ENCODE measurements at regions not wholly inside any gene's neighbourhood (a gene's known extent, or its start where the extent isn't known, plus 50 kb on each side); places are given as distances from the start of the nearest gene placed in this dataset.
"Not testable (repeated sequence)": the region's sequence is repeated elsewhere in the genome, so short reads cannot be mapped to it uniquely, and the experiment has no call there.

DNA sequence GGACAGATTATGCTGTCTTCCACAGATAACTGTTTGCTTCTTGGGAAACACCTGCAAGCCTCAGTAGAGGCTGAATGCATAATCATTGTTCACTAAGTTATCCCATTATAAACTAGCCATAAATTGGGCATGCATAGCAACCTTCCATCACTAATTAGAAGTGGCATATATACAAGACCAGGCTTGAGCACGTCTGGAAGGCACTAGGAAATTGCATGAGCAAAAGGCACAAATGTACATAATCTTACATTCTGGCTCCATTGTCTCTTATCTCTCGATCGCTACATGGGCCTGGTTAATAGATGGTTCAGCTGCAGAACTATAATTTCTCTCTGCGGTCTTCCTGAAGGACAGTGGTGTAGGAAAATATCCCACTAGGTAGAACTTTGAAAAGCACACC, 679.2 kb downstream of the RPL10L start:
- no peak for DNase-seq

DNA sequence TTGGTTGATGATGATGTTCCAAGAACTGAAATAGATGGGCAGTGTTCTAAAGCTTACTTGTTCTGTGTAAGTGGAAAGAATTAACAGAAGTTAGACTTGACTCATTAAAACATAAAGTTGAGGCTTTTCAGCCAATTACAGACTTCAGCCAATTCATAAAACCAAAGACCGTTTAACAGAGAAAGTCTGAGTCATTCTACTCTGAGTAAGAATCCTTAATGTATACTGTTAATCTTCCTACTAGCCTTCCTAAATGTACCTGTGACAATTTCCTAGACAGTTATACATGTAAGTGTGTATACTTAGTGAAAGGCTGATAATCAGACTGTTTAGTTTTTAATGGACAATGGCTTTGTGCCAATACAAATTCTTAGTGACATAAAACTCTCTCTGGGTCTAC, 681.0 kb downstream of the RPL10L start:
- DNase-seq, result no peak

DNA sequence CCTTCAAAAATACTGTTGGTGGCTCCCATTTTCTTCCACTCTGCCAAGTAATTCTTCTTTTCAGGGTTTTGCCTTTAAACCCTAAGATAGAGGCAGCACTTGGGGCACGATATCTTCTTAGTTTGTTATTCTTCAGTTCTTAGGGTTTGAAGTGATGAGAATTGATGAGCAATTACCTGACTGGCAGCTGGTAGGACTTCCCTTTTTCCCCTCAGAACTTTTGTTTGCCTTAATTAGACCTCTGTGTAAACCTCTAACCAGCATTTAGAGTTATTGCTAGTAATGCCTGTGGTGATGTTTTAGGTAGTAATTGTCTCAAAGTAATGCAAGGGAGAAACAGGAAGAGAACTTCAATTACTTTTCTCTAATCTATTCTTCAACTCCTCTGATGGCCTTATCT, 683.5 kb downstream of the RPL10L start:
- DNase-seq, result no peak

DNA sequence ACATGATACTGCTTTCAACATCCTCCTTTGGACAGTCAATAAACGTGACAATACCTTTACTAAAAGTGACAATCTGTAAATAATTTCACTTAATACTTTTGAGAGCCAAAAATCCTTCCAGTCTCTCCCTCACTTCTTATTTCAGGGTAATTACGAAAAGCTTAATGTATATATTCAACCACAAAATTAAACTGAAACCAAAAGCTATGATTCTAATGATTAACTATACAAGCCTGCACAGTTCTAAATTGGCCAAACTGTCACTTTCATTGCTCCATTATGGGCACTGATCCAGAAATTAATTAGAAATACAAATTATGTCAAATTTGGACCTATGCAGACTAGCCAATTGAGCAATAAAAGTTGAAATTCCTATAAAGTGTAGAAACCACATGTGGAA, 696.5 kb upstream of the MIS18BP1 start:
- DNase-seq, result no peak

DNA sequence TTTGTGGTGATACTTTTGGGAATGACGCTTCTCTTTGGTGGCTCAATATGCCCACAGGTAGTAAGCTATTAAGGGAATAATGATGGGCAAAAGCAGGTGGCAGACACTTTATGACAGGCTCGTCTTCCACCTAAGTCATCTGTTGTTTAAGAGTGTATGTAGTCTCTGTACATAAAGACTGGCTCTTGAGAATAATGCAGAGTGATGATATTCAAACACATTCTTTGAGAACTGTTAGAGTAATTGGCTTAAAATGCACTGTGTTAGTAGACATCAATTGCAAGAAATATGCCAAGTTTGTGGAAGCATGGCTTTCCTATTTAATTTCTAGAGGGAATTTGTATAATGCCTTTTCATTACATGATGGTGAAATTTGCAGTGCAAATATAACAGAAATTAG, 694.8 kb upstream of the MIS18BP1 start:
- no peak for DNase-seq

DNA sequence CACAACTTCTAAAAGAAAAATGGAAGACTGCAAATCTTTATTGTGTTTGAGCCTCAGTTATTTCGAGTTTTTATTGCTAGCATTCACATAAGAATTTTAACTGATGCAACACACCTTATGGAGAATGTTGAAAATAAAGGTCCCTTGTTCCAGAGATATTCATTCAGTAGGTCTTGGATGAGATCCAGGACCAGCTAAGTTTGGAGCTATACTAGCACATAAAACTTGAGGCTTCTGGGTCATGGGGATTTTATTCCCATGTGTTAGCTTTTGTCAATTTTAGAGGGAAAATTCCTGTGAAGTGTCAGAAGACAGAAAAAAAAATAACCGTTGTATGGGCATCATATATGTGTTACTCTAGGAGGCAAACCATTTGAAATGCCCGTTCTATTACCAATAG, 693.2 kb upstream of the MIS18BP1 start:
- DNase-seq, result no peak

DNA sequence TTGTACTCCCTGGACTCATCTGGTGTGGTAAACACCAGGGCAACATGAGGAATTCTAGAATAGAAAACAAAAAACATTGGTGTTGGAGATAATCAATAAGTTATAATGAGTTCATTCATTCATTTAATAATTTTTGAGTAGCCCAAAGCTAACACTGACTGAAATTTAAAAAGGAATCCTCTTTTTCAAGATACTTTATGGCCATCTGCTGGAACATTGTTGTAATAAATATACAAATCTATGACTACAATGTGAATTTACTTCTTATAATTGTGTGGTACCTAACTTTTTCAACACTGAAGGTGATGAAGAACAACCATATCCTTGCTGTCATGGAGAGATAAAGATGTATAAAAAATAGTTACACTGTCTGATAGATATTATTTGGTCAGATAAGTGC, 687.3 kb upstream of the MIS18BP1 start:
- DNase-seq, result no peak

DNA sequence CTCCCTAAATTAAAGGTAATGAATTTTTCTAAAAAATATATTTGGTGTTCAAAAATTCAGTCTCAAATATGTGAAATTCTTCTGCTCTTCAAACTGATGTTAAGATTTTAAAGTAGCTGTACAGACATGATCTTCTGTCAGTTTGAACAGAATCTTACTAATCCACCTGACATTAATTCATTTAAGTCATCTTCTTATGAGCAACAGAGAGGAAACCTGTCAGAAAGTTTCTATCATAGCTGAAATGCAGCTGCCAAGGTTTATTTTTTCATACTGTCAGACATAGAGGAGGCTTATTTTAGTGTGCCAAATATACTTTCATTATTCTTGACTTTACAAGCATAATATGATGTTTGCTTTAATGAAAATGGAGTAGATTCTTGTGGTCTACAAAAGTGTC, 686.6 kb upstream of the MIS18BP1 start:
- no peak for DNase-seq

DNA sequence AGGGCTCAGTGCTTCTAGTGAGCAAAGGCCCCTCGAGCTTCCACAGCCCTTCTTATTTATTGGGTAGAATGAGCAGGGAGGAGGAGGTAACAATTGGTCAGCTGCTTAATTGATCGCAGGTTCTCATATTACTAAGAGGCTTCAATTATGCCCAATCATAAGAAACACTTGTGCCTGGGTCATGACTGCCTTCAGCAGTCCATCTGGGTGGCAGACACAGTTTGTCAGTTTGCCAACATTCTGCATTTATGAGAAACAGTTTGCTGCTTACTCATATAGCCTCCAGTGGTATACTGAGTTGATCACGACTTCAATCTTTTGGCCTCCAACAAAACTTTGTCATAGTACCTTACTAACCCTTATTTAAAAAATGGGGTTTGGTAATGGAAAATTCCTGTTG, 667.0 kb upstream of the MIS18BP1 start:
- not testable (repeated sequence) for DNase-seq

DNA sequence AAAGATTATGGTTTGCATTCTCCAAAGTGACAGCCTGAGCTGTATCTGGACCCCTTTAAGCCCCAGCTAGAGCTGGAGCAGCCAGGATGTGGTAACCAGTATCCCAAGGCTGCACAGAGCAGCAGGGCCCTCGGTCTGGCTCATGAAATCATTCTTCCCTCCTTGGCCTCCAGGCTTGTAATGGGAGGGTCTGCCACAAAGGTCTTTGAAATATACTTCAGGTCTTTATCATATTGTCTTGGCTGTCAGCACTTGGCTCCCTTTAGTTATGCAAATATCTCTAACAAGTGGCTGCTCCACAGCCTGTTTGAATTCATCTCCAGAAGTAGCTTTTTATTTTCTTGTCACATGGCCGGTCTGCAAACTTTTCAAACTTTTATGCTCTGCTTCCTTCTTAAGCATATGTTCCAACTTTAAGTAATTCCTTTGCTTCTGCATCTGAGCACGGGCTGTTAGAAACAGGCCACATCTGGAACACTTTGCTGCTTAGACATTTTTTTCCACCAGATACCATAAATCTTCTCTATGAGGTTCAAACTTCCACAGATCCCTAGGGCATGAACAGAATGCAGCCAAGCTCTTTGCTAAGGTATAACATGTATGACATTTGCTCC, 663.4 kb upstream of the MIS18BP1 start:
- DNase-seq, result no peak

DNA sequence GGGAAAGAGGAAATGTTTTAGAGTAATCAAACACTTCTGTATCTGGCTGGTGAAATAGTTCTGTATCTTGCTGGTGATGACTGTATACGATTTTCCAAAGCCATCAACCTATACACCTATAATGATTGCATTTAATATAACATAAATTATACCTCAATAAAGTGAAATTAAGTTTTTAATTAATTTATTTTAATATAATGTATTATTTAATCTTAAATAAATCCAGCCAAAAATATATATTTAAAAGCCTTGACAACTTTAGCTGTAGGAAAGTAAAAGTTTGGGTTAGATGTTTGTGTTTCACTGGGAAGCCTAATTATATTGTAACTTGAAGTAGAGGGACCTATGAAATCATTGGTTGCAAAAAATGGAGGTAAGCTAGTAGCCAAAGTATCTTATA, 654.8 kb upstream of the MIS18BP1 start:
- DNase-seq, result no peak

DNA sequence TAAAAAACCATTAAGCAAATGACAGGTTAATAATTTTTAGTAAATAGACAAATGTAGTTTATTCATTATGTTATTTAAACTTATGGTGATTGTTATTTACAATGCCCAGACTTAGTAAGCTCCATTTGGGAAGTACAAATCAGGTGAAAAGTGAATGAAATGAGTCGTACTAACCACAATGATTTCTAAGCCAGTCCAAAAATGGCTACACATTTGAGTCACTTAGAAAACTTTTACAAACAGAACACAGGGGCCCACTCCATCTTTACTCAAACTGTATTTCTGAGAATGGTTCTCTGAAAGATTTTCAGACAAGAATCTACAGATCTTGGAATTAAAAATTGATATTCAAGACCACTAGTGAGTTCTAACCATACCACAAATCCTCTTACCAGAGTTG, 653.3 kb upstream of the MIS18BP1 start:
- no peak for DNase-seq

DNA sequence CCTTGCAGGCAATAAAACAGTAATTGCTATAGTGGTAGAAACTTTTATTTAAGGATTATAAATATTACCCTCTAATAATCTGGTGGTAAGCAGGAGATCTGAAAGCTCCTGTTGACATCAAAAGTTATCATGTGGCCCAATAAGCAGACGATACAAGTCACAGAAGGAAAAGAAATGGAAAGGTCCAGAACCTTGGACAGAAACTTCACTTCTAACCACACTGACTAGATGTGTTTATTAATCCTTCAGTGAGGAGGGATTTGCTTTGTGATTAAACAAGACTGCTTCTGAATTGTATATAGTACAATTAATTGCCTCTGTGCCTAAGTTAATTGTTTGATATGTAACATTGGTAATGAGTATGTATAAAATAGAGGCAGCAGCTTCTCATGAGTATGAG, 652.7 kb upstream of the MIS18BP1 start:
- DNase-seq, result no peak

DNA sequence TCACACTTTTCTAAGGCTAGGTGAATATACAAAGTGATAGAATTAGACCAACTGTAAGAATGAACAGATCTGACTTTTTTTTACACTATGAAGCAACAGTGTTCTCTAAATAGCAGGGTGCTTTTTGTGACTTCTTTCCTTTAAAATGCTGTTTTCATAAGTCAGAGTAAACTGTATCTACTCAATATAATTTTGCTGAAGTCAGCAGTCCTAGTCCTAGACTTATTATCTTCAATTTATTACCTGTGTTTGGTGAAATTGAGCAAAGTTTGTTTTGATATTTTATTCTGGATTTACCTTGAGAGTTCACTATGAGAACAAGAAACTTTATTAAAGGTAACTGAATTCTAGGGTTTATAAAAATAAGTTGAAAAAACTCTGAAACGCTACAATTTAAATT, 651.3 kb upstream of the MIS18BP1 start:
- DNase-seq, result no peak

DNA sequence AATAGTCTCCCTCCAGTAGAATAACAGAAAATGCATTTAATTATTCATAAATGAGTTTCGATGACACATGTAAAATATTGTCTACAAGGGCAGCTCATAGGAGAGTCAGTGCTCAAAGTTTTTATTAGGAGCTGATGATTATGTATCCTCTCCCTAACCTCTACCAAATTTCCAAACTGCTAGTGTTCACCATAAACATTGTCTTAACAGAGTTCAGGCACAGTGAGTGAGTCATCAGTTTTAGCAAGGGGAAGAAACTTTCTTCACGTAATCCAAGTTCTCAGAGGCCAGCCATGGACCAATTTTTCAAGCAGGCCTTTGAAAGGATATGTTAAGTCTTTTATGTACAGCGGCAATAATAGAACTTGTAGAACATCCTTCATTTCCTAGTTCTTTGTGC, 649.2 kb upstream of the MIS18BP1 start:
- DNase-seq, result no peak

DNA sequence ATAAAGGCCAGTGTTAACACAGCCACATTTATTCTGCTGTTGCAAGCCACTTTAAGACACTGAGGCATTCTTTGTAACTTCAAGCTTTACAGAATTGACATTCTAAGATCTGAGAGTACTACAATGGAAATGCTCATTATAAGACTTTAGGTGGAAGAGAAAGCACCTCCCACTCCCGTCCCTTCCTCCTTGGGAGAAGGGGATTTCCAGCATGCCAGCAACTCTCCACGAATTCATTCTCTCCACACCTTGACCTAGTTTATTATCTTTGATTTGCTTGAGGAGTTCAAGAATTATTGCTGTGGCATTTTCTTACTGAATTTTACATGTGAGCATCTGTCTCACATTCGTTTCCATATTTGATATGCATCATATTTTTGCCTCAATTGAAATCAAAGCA, 644.4 kb upstream of the MIS18BP1 start:
- DNase-seq, result no peak

DNA sequence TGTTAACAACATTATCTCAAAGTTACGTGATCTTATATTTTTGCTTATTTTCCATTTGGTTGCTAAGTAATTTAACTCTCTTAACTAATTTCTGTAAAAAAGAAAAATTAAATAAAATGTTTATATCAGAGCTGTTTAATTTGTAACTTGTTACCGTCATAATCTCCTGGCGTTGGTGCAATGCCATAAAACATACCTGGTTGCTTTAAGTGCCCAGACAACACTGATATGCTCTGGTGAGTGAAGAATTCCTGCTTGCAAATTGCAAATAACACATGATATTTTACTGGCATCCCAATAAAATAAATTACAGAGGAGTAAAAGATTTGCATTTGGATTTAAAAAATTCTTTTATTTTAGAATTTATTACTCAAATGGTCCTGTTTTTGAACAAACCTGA, 640.1 kb upstream of the MIS18BP1 start:
- no peak for DNase-seq

DNA sequence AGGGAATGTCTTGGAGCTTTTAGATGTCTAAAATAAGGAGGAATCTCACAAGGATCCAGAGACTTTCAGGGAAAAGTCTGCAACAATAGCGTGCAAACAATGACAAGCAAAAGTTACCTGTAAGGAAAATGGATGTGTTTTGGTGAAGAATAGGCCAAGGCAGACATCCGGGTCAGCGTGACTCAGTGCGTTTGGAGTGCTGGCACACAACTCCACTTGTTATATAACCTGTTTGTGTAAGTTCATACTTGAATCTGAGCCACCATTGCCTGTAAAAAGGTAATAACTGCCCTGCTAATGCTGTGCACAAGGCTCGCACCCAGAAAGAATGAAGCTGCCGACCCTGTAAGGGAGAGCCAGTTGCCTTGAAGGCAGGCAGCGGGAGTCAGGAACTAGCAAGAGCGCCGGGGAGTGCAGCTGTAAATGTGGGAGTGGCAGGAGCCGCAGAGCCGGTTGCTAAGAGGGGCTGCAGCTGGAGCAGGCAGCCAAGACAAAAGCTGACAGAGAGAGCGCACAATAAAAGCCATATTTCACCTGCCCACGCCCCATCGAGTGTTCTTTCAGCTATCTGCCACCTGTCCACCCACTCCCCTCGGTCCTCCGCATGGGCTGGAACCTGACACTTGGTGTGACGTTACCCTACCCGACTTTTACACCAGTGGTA, 638.5 kb upstream of the MIS18BP1 start:
- DNase-seq, result no peak

DNA sequence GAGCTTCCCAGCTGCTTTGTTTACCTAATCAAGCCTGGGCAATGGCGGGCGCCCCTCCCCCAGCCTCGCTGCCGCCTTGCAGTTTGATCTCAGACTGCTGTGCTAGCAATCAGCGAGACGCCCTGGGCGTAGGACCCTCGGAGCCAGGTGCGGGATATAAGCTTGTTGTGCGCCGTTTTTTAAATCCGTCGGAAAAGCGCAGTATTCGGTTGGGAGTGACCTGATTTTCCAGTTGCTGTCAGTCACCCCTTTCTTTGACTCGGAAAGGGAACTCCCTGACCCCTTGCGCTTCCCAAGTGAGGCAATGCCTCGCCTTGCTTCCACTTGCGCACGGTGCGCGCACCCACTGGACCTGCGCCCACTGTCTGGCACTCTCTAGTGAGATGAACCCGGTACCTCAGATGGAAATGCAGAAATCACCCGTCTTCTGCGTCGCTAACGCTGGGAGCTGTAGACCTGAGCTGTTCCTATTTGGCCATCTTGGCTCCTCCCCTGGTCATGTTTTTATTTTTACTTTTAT, 635.8 kb upstream of the MIS18BP1 start:
- DNase-seq, result not testable (repeated sequence)

DNA sequence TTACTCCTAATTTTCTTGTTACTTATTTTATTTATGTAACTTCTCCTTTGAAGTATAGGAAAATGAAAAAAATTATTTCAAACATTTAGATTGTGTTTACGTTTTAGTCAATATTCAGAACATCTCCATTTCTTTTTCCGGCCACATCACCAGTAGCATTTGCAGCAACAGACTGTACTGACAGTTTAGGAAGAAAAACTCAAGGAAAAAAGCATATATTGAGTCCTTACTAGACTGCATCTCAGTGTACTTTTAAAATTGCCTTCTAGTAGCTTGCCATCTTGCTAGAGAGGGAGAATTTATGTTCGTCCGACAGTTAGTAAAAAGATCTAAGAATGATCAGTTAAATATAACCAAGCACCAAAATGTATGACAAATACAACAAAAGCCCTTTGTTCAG, 625.0 kb upstream of the MIS18BP1 start:
- no peak for DNase-seq

DNA sequence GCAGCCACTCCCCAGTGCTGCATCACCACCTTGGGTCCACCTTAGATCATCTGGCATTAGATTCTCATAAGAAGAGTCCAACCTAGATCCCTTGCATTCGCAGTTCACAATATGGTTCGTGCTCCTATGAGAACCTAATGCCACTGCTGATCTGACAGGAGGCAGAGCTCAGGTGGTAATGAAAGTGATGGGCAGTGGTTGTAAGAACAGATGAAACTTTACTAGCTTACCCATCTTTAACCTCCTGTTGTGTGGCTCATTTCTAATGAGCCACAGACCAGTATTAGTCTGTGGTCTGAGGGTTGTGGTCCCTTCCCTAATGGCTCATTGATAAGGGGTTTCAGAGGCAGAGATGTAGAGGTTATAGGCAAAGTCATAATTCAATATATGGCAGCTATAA, 615.9 kb upstream of the MIS18BP1 start:
- no peak for DNase-seq

DNA sequence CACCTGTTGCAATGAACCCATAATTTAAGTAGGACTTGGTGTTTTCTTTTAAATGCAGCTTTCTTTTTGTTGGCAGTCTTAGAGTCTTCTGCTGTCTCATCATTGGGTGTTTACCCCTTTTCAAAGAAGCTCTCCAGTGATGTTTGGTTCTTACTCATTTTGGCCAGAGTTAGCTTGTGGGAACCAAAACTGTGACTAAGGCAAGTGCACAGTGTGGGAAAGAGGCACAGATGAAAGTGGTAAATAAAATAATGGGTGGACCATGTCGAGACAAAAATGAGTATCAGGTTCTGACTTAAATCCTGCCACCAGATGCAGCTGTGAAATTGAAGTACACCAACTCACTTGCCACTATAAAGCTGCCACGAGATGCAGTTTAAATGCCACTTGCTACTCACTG, 615.4 kb upstream of the MIS18BP1 start:
- DNase-seq, result no peak

DNA sequence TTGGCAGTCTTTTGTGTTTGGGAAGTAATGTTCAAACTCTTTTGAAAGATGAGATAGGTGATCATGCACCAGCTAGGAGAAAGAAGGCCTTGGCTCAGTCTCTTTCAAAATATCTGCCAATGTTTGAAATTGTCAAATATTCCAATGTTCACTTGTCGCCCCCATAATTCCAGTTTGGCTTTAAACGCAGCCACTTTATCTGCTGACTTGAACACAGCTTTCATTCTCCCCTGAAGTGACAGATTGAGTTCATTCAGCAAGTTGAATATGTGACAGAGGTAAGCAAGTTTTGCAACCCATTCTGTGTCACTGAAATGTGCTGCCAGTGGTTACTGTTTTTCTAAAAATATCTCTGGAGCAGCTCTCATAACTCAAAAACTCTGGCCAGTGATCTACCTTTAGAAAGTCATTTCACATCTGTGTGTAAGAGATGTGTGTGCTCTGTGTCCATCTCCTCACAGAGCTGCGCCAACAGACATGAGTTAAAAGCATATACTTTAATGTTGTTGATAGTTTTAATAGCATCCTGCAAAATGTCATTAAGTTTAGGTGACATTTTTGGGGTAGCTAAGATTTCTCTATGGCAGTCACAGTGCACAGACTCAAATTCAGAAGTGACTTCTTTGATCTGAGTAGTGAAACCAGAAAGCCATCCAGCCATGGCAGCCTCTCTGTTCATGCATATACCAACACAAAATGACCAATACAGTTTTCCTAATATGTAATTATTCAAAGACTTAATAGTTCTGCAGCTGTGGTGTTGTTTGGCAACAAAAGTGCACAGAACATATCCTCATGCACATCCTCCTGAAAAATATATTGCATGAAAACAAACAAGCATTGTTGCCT, 614.3 kb upstream of the MIS18BP1 start:
- DNase-seq, result no peak

DNA sequence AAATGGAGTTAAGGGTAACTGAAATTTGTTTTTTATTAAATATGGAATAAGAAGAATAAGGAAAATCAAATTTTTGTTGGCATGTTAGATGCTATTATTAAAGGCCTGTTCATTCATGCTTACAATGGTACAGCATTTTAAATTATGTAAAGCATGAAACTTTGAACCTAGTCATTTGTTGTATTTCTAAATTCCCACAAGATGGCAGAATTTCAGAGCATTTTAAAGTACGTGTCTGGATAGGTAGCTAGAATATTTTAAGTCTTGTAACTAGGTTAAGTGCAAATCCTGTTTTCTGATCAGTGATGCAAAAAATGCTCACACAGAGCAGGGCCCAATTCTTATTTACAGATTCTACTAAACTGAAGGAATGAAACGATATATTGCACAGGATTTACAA, 585.6 kb upstream of the MIS18BP1 start:
- DNase-seq, result no peak

Data from suppressor macrophage treated with lipopolysaccharide for 1 hour (primary cell).